GM23248 (cell line): ENCODE measurements at regions not wholly inside any gene's neighbourhood (a gene's known extent, or its start where the extent isn't known, plus 50 kb on each side); places are given as distances from the start of the nearest gene placed in this dataset.

Source experiments
- EZH2 ChIP-seq: fragments of 200-600 bp; sonication (generic); IDR thresholded peaks from 2 replicates; pipeline ENCODE4 v1.6.1; 2018; ENCODE audit warnings: antibody characterized with exemption, mild to moderate bottlenecking; ENCODE audit not compliant: insufficient read depth, poor library complexity, severe bottlenecking
- EZH2phosphoT487 ChIP-seq: fragments of 200-600 bp; sonication (generic); IDR thresholded peaks from 2 replicates; pipeline ENCODE4 v1.6.1; 2018; ENCODE audit warnings: antibody characterized with exemption, moderate library complexity, mild to moderate bottlenecking, low read depth; ENCODE audit not compliant: insufficient read depth

DNA sequence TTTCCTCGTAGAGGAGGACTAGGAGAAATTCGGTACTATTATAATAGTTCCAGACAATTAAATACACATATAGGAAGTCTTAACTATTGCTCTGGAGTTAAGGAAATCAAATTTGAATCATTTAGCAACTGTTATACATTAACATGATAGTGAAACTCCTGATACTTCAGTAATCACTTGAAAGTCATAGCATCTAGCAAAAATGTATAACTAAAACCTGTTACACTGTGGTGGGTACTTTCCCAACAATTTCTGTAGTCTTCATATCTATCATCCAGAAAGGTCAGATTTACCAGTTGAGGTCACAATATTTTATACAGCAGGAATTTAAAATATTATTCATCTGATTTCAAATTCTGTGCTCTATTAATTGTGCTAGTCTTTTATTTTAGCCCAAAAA lies 669.6 kb upstream of the PCDH10 start:
- TF ChIP-seq EZH2 (no peak), EZH2phosphoT487 (no peak)
